HL-60 (cell line): ENCODE measurements at regions not wholly inside any gene's neighbourhood (a gene's known extent, or its start where the extent isn't known, plus 50 kb on each side); places are given as distances from the start of the nearest gene placed in this dataset.

Experiments used
- DNase-seq, 2 experiments: peaks; one replicate each; pipeline ENCODE4 v3.0.0-alpha.2; 2010 to 2020; ENCODE audit warnings: low read depth in 1 of 2, low spot score in 1 of 2
- H3K27ac ChIP-seq: fragments of 250-450 bp; sonication (Bioruptor Pico); replicated peaks from 2 replicates; pipeline ENCODE4 v1.5.1; 2020; ENCODE audit warnings: mild to moderate bottlenecking, moderate library complexity
- H3K27me3 ChIP-seq: fragments of 250-450 bp; sonication (Bioruptor Pico); 2 replicates; pipeline ENCODE4 v1.5.1; 2021; ENCODE audit warnings: mild to moderate bottlenecking, moderate library complexity; ENCODE audit not compliant: insufficient read depth, poor library complexity, severe bottlenecking
- H3K4me3 ChIP-seq: replicated peaks from 2 replicates; pipeline ENCODE4 v1.5.1; 2011; ENCODE audit warnings: mild to moderate bottlenecking, control low read depth, low read length; ENCODE audit not compliant: insufficient read depth
- CTCF ChIP-seq: IDR thresholded peaks from one replicate; pipeline ENCODE4 v1.5.1; 2011; ENCODE audit warnings: low read length, control low read depth, inconsistent platforms; ENCODE audit not compliant: insufficient read depth
- GABPA ChIP-seq: IDR thresholded peaks from 2 replicates; pipeline ENCODE4 v1.6.1; 2012; ENCODE audit warnings: low read depth
- POLR2AphosphoS5 ChIP-seq: IDR thresholded peaks from 2 replicates; pipeline ENCODE4 v1.6.1; 2012; ENCODE audit warnings: low read depth
- REST ChIP-seq: IDR thresholded peaks from 2 replicates; pipeline ENCODE4 v1.6.1; 2012; ENCODE audit warnings: low read depth; ENCODE audit not compliant: insufficient replicate concordance
- SPI1 ChIP-seq: IDR thresholded peaks from 2 replicates; pipeline ENCODE4 v1.6.1; 2012; ENCODE audit warnings: low read depth, mild to moderate bottlenecking, borderline replicate concordance

- no peak overlapping the region for H3K27ac ChIP-seq
- no peaks in the 10 kb centered on the region for H3K27me3 ChIP-seq
- H3K4me3 ChIP-seq, result no peak overlapping the region
- DNase-seq, result no peak
- TF ChIP-seq SPI1 (no peak), REST (no peak), GABPA (no peak), POLR2AphosphoS5 (no peak), CTCF (no peak)
Observed at GRCh38 chr2:198698230-198698629, 759.5 kb downstream of the SATB2 start.

- TF ChIP-seq CTCF (no peak), POLR2AphosphoS5 (no peak), GABPA (no peak), REST (no peak), SPI1 (no peak; the same call in 1 of the 2 replicates)
- DNase-seq, result no peak
- no peaks in the 10 kb centered on the region for H3K27me3 ChIP-seq
- H3K4me3 ChIP-seq, result no peak overlapping the region
- no peak overlapping the region for H3K27ac ChIP-seq
Observed at GRCh38 chr2:198697794-198698193, 759.9 kb downstream of the SATB2 start.

- no peaks in the 10 kb centered on the region for H3K27me3 ChIP-seq
- DNase-seq, result no peak
- no peak overlapping the region for H3K4me3 ChIP-seq
- H3K27ac ChIP-seq, result no peak overlapping the region
- TF ChIP-seq SPI1, result no peak
- TF ChIP-seq POLR2AphosphoS5, result no peak
- TF ChIP-seq GABPA, result no peak
- TF ChIP-seq CTCF, result no peak
- no peak for TF ChIP-seq REST
Observed at GRCh38 chr2:198697218-198697617, 760.5 kb downstream of the SATB2 start.
